HL-60 (cell line): ENCODE measurements at regions not wholly inside any gene's neighbourhood (a gene's known extent, or its start where the extent isn't known, plus 50 kb on each side); places are given as distances from the start of the nearest gene placed in this dataset.

Experiments used
- DNase-seq, 2 experiments: peaks; one replicate each; pipeline ENCODE4 v3.0.0-alpha.2; 2010 to 2020; ENCODE audit warnings: low read depth in 1 of 2, low spot score in 1 of 2
- H3K27ac ChIP-seq: fragments of 250-450 bp; sonication (Bioruptor Pico); replicated peaks from 2 replicates; pipeline ENCODE4 v1.5.1; 2020; ENCODE audit warnings: mild to moderate bottlenecking, moderate library complexity
- H3K27me3 ChIP-seq: fragments of 250-450 bp; sonication (Bioruptor Pico); 2 replicates; pipeline ENCODE4 v1.5.1; 2021; ENCODE audit warnings: mild to moderate bottlenecking, moderate library complexity; ENCODE audit not compliant: insufficient read depth, poor library complexity, severe bottlenecking
- H3K4me3 ChIP-seq: replicated peaks from 2 replicates; pipeline ENCODE4 v1.5.1; 2011; ENCODE audit warnings: mild to moderate bottlenecking, control low read depth, low read length; ENCODE audit not compliant: insufficient read depth
- CTCF ChIP-seq: IDR thresholded peaks from one replicate; pipeline ENCODE4 v1.5.1; 2011; ENCODE audit warnings: low read length, control low read depth, inconsistent platforms; ENCODE audit not compliant: insufficient read depth
- GABPA ChIP-seq: IDR thresholded peaks from 2 replicates; pipeline ENCODE4 v1.6.1; 2012; ENCODE audit warnings: low read depth
- POLR2AphosphoS5 ChIP-seq: IDR thresholded peaks from 2 replicates; pipeline ENCODE4 v1.6.1; 2012; ENCODE audit warnings: low read depth
- REST ChIP-seq: IDR thresholded peaks from 2 replicates; pipeline ENCODE4 v1.6.1; 2012; ENCODE audit warnings: low read depth; ENCODE audit not compliant: insufficient replicate concordance
- SPI1 ChIP-seq: IDR thresholded peaks from 2 replicates; pipeline ENCODE4 v1.6.1; 2012; ENCODE audit warnings: low read depth, mild to moderate bottlenecking, borderline replicate concordance

- DNase-seq, result peak; percentile 45 to 69
- TF ChIP-seq SPI1 (no peak), GABPA (no peak), CTCF (peak; percentile 86), REST (no peak), POLR2AphosphoS5 (no peak)
- H3K27me3 ChIP-seq, result no peaks in the 10 kb centered on the region
- H3K4me3 ChIP-seq, result no peak overlapping the region
- no peak overlapping the region for H3K27ac ChIP-seq
Observed at GRCh38 chr22:22753526-22754267, 109.3 kb downstream of the GGTLC2 start.

- DNase-seq, result no peak
- no peaks in the 10 kb centered on the region for H3K27me3 ChIP-seq
Observed at GRCh38 chr22:22754268-22754657, 109.8 kb downstream of the GGTLC2 start.

More at GRCh38 chr22:22754268-22754657, 109.8 kb downstream of the GGTLC2 start:
- Histone ChIP-seq H3K4me3 (no peak overlapping the region), H3K27ac (no peak overlapping the region)
- TF ChIP-seq SPI1, result no peak
- no peak for TF ChIP-seq REST
- TF ChIP-seq CTCF, result no peak
